OCI-M1 (cell line): ENCODE measurements at regions not wholly inside any gene's neighbourhood (a gene's known extent, or its start where the extent isn't known, plus 50 kb on each side); places are given as distances from the start of the nearest gene placed in this dataset.
"Not testable (repeated sequence)": the region's sequence is repeated elsewhere in the genome, so short reads cannot be mapped to it uniquely, and the experiment has no call there.

Experiments
- DNase-seq: peaks from one replicate; lab custom pipeline; 2025; lab: John Stamatoyannopoulos, UW

- DNase-seq: no peak
Observed at GRCh38 chr7:125127304-125127703, 197.7 kb upstream of the POT1 start.

- DNase-seq: no peak
Observed at GRCh38 chr7:125126376-125126775, 196.8 kb upstream of the POT1 start.

GRCh38 chr7:125125315-125125714, 195.7 kb upstream of the POT1 start:
- no peak for DNase-seq

GRCh38 chr7:125122173-125122572, 192.5 kb upstream of the POT1 start:
- no peak for DNase-seq

- no peak for DNase-seq
Observed at GRCh38 chr7:125119559-125120115, 190.0 kb upstream of the POT1 start.

- peak; percentile 3 for DNase-seq
Observed at GRCh38 chr7:125118444-125118843, 188.8 kb upstream of the POT1 start.

- DNase-seq: no peak
Observed at GRCh38 chr7:125112850-125113249, 183.2 kb upstream of the POT1 start.

GRCh38 chr7:125099519-125099918, 169.9 kb upstream of the POT1 start:
- no peak for DNase-seq

GRCh38 chr7:125098377-125098970, 168.8 kb upstream of the POT1 start:
- no peak for DNase-seq

- DNase-seq: no peak
Observed at GRCh38 chr7:125090596-125090995, 161.0 kb upstream of the POT1 start.

GRCh38 chr7:125089171-125089570, 159.5 kb upstream of the POT1 start:
- DNase-seq: no peak

GRCh38 chr7:125088555-125088954, 158.9 kb upstream of the POT1 start:
- no peak for DNase-seq

GRCh38 chr7:125085084-125085483, 155.5 kb upstream of the POT1 start:
- no peak for DNase-seq

- DNase-seq: no peak
Observed at GRCh38 chr7:125084196-125084595, 154.6 kb upstream of the POT1 start.

GRCh38 chr7:125074141-125074540, 144.5 kb upstream of the POT1 start:
- DNase-seq: no peak

- DNase-seq: no peak
Observed at GRCh38 chr7:125065546-125065945, 135.9 kb upstream of the POT1 start.

GRCh38 chr7:125065001-125065400, 135.4 kb upstream of the POT1 start:
- no peak for DNase-seq

- peak; percentile 75 for DNase-seq
Observed at GRCh38 chr7:125061776-125062397, 132.3 kb upstream of the POT1 start.

- DNase-seq: not testable (repeated sequence)
Observed at GRCh38 chr7:125061083-125061745, 131.6 kb upstream of the POT1 start.

GRCh38 chr7:125059861-125060456, 130.3 kb upstream of the POT1 start:
- peak; percentile 18 for DNase-seq

- DNase-seq: peak; percentile 19
Observed at GRCh38 chr7:125057963-125058362, 128.3 kb upstream of the POT1 start.

GRCh38 chr7:125055376-125055775, 125.8 kb upstream of the POT1 start:
- no peak for DNase-seq

- DNase-seq: no peak
Observed at GRCh38 chr7:125046767-125047166, 117.1 kb upstream of the POT1 start.
